ENCODE measurements at regions not wholly inside any gene's neighbourhood (a gene's known extent, or its start where the extent isn't known, plus 50 kb on each side); places are given as distances from the start of the nearest gene placed in this dataset.

GRCh38 chr2:41703123-41703522 is 344.7 kb upstream of the PKDCC start:
- Mint-ChIP-seq H3K4me3 (no peak overlapping the region), H3K4me1 (no peaks in the 10 kb centered on the region), H3K27ac (no peak overlapping the region), H3K36me3 (ENCODE audit: low read depth) (no peaks in the 10 kb centered on the region), H3K9me3 (no peaks in the 10 kb centered on the region), H3K27me3 (peaks cover 11% of the 10 kb centered on the region)
- no peak for DNase-seq
- ATAC-seq = no peak

- Mint-ChIP-seq H3K4me3 (no peak overlapping the region), H3K27ac (no peak overlapping the region), H3K4me1 (peaks cover 12% of the 10 kb centered on the region), H3K27me3 (peaks cover 4% of the 10 kb centered on the region), H3K9me3 (no peaks in the 10 kb centered on the region), H3K36me3 (ENCODE audit: low read depth) (peaks cover 2% of the 10 kb centered on the region)
- DNase-seq (no peak), ATAC-seq (no peak)
Measured at GRCh38 chr2:41705634-41706033, 342.2 kb upstream of the PKDCC start.

- ATAC-seq (no peak), DNase-seq (no peak)
- Mint-ChIP-seq H3K27me3 (peaks cover 4% of the 10 kb centered on the region), H3K4me1 (peaks cover 18% of the 10 kb centered on the region), H3K27ac (no peak overlapping the region), H3K36me3 (ENCODE audit: low read depth) (peaks cover 2% of the 10 kb centered on the region), H3K4me3 (no peak overlapping the region), H3K9me3 (no peaks in the 10 kb centered on the region)
Measured at GRCh38 chr2:41706286-41706685, 341.5 kb upstream of the PKDCC start.

- Mint-ChIP-seq H3K4me3 (no peak overlapping the region), H3K4me1 (peaks cover 23% of the 10 kb centered on the region), H3K27ac (no peak overlapping the region), H3K36me3 (ENCODE audit: low read depth) (peaks cover 2% of the 10 kb centered on the region), H3K9me3 (no peaks in the 10 kb centered on the region), H3K27me3 (peaks cover 4% of the 10 kb centered on the region)
- DNase-seq = no peak
- no peak for ATAC-seq
Measured at GRCh38 chr2:41707790-41708451, 339.9 kb upstream of the PKDCC start.

- Mint-ChIP-seq H3K9me3 (no peaks in the 10 kb centered on the region), H3K4me1 (peaks cover 23% of the 10 kb centered on the region), H3K27ac (peak overlapping the region; percentile 76), H3K4me3 (no peak overlapping the region), H3K27me3 (peaks cover 4% of the 10 kb centered on the region), H3K36me3 (ENCODE audit: low read depth) (peaks cover 2% of the 10 kb centered on the region)
- ATAC-seq (peak; percentile 78), DNase-seq (no peak)
Measured at GRCh38 chr2:41709702-41710599, 337.9 kb upstream of the PKDCC start.

GRCh38 chr2:41710944-41711343 is 336.9 kb upstream of the PKDCC start:
- Mint-ChIP-seq H3K4me1 (peaks cover 27% of the 10 kb centered on the region), H3K9me3 (no peaks in the 10 kb centered on the region), H3K27me3 (peaks cover 4% of the 10 kb centered on the region), H3K27ac (no peak overlapping the region), H3K36me3 (ENCODE audit: low read depth) (peaks cover 2% of the 10 kb centered on the region), H3K4me3 (no peak overlapping the region)
- DNase-seq (no peak), ATAC-seq (no peak)

- DNase-seq = no peak
- Mint-ChIP-seq H3K4me3 (no peak overlapping the region), H3K9me3 (no peaks in the 10 kb centered on the region), H3K4me1 (peaks cover 29% of the 10 kb centered on the region), H3K27ac (no peak overlapping the region), H3K36me3 (ENCODE audit: low read depth) (peaks cover 2% of the 10 kb centered on the region), H3K27me3 (no peaks in the 10 kb centered on the region)
- peak; percentile 26 for ATAC-seq
Measured at GRCh38 chr2:41711736-41712135, 336.1 kb upstream of the PKDCC start.

- Mint-ChIP-seq H3K36me3 (ENCODE audit: low read depth) (no peaks in the 10 kb centered on the region), H3K27ac (peak overlapping the region; percentile 70), H3K9me3 (no peaks in the 10 kb centered on the region), H3K4me1 (peaks cover 14% of the 10 kb centered on the region), H3K4me3 (no peak overlapping the region), H3K27me3 (no peaks in the 10 kb centered on the region)
- DNase-seq = no peak
- no peak for ATAC-seq
Measured at GRCh38 chr2:41716497-41716896, 331.3 kb upstream of the PKDCC start.

GRCh38 chr2:41717839-41718238 is 330.0 kb upstream of the PKDCC start:
- H3K27ac Mint-ChIP-seq = no peak overlapping the region
- no peaks in the 10 kb centered on the region for H3K9me3 Mint-ChIP-seq
- peak; percentile 33 for ATAC-seq

GRCh38 chr2:41718705-41719104 is 329.1 kb upstream of the PKDCC start:
- Mint-ChIP-seq H3K4me1 (peaks cover 11% of the 10 kb centered on the region), H3K27ac (no peak overlapping the region), H3K9me3 (no peaks in the 10 kb centered on the region), H3K36me3 (ENCODE audit: low read depth) (no peaks in the 10 kb centered on the region), H3K27me3 (no peaks in the 10 kb centered on the region), H3K4me3 (no peak overlapping the region)
- ATAC-seq (no peak), DNase-seq (no peak)

More at GRCh38 chr2:41717839-41718238, 330.0 kb upstream of the PKDCC start:
- Mint-ChIP-seq H3K4me3 (no peak overlapping the region), H3K4me1 (peaks cover 11% of the 10 kb centered on the region), H3K36me3 (ENCODE audit: low read depth) (no peaks in the 10 kb centered on the region), H3K27me3 (no peaks in the 10 kb centered on the region)
- no peak for DNase-seq

- no peaks in the 10 kb centered on the region for H3K36me3 Mint-ChIP-seq (ENCODE audit: low read depth)
Measured at GRCh38 chr2:41719756-41720155, 328.1 kb upstream of the PKDCC start.

GRCh38 chr2:41720331-41721251 is 327.2 kb upstream of the PKDCC start:
- DNase-seq = no peak
- Mint-ChIP-seq H3K36me3 (ENCODE audit: low read depth) (no peaks in the 10 kb centered on the region), H3K4me1 (peaks cover 11% of the 10 kb centered on the region), H3K27me3 (no peaks in the 10 kb centered on the region), H3K4me3 (no peak overlapping the region), H3K27ac (no peak overlapping the region), H3K9me3 (no peaks in the 10 kb centered on the region)
- ATAC-seq = no peak

More at GRCh38 chr2:41719756-41720155, 328.1 kb upstream of the PKDCC start:
- H3K4me3 Mint-ChIP-seq = no peak overlapping the region
- H3K27ac Mint-ChIP-seq = no peak overlapping the region
- no peaks in the 10 kb centered on the region for H3K9me3 Mint-ChIP-seq
- ATAC-seq (no peak), DNase-seq (no peak)
- peaks cover 11% of the 10 kb centered on the region for H3K4me1 Mint-ChIP-seq
- no peaks in the 10 kb centered on the region for H3K27me3 Mint-ChIP-seq

GRCh38 chr2:41722668-41723369 is 325.0 kb upstream of the PKDCC start:
- Mint-ChIP-seq H3K27ac (no peak overlapping the region), H3K27me3 (no peaks in the 10 kb centered on the region), H3K4me1 (peaks cover 2% of the 10 kb centered on the region), H3K36me3 (ENCODE audit: low read depth) (no peaks in the 10 kb centered on the region), H3K4me3 (no peak overlapping the region), H3K9me3 (no peaks in the 10 kb centered on the region)
- ATAC-seq = no peak
- DNase-seq = no peak

- H3K4me3 Mint-ChIP-seq = no peak overlapping the region
- ATAC-seq (no peak), DNase-seq (no peak)
- H3K4me1 Mint-ChIP-seq = no peaks in the 10 kb centered on the region
- H3K9me3 Mint-ChIP-seq = no peaks in the 10 kb centered on the region
- H3K27me3 Mint-ChIP-seq = no peaks in the 10 kb centered on the region
- no peak overlapping the region for H3K27ac Mint-ChIP-seq
- no peaks in the 10 kb centered on the region for H3K36me3 Mint-ChIP-seq (ENCODE audit: low read depth)
Measured at GRCh38 chr2:41723526-41723925, 324.3 kb upstream of the PKDCC start.
